ENCODE measurements at regions not wholly inside any gene's neighbourhood (a gene's known extent, or its start where the extent isn't known, plus 50 kb on each side); places are given as distances from the start of the nearest gene placed in this dataset.

DNA sequence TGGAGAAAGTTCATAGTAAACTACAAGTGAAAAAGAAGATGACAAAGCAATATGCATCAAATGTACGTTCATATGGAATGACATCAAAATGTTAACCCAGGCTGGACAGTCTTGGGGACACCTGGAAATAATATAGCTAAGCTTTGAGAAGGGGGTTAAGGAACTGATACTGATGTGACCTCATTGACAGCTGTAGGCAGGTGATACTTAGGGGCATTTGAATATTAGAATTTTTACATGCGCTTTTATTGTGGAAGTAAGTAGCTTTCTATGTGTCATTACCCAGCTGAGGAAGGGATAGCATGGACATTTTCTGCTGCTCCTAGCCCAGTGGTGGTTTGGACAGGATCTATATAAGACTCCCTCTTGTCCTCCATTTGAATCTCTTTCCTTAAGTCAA lies 299.7 kb downstream of the CWC27 start:
- DNase-seq, result no peak
- Histone ChIP-seq H3K36me3 (no peaks in the 10 kb centered on the region), H3K9me3 (no peaks in the 10 kb centered on the region), H3K27me3 (no peaks in the 10 kb centered on the region), H3K4me3 (no peak overlapping the region)

DNA sequence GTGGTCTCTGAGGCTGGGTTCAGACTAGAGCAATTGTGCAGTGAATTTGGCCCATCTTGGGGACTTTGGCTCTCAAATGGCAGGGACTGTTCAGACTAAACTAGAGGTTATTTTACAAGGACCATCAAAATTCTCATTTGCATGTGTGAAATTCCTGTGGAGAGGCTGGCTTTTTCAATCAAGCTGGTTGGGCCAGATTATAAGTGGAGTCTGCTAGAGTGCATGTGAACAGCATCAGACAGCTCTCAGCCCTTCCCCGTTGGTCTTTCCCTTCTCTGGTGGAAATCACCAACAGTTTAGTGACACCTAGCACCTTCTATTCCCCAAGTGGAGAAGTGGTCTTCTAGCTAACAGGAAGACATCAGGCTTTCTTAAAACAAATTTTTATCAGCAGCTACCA lies 301.3 kb downstream of the CWC27 start:
- Histone ChIP-seq H3K36me3 (no peaks in the 10 kb centered on the region), H3K9me3 (no peaks in the 10 kb centered on the region), H3K27me3 (no peaks in the 10 kb centered on the region), H3K4me3 (no peak overlapping the region)
- no peak for DNase-seq

DNA sequence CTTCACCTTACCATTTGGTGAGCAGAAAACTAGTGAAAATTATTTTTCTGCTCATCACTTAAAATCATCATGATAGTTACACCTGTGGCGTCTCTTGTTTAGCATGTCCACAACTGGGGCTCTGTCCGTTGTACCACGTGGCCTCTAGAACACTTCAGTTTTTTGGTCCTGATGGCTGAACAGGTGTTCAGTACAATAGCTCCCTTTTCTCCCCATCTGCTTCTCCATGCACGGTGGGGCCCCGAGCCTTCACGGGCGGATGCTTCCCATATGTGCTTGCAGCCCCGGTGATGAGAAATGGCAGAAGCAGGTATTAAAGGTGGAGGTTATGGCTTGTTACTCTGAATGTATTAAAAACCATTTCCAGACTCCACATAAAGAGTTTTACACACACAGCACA lies 304.1 kb downstream of the CWC27 start:
- no peaks in the 10 kb centered on the region for H3K27me3 ChIP-seq
- no peak overlapping the region for H3K4me3 ChIP-seq
- DNase-seq, result no peak
- H3K36me3 ChIP-seq, result no peaks in the 10 kb centered on the region
- H3K9me3 ChIP-seq, result no peaks in the 10 kb centered on the region

DNA sequence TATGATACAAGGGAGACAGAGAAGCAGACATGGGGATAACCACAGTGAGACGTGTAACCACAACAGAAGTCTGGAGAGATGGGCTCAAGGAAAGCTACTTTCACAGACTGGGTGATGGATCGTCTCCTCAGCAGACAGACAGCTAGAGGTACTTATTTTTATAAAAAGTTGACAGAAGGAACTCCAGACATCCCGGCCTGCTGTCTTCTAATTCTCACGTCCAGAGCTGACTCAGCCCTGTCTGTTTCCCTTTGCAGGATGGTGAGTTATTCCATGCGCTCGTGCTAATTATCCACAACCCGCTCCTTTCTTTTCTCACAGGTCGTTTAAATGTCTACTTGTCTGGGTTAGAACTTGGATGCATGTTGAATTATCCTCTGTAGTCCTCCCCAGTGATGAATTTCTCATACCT lies 304.5 kb downstream of the CWC27 start:
- Histone ChIP-seq H3K27me3 (no peaks in the 10 kb centered on the region), H3K36me3 (no peaks in the 10 kb centered on the region), H3K9me3 (no peaks in the 10 kb centered on the region), H3K4me3 (no peak overlapping the region)
- no peak for DNase-seq

DNA sequence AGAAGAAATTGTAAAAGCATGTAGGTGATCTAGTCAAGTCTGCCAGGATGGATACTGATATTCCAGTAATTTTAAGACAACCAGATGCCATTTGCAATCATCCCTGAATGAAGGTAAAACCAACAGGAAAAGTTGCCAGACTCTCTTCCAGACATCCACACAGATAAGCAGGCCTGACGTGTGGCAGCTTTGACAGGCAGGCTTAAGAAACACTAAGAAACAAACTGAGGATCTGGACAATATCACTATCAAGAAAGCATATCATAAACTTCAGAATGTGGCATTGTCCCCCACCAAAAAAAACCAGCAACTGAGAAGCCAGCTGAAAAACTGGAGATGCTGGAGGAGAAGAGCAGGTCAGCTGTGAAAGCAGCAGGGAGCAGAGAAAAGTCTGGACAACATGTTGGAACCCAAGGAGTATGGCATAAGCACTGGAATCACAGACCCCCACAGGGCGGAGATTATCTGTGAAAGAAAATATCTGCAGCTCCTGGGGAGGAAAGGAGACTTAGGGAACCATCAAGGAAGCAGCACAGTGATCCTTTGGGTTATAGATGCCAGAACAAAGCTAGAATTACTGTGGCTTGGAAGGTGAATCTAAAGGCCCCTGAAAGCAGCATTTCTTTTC lies 307.0 kb downstream of the CWC27 start:
- no peak for DNase-seq

DNA sequence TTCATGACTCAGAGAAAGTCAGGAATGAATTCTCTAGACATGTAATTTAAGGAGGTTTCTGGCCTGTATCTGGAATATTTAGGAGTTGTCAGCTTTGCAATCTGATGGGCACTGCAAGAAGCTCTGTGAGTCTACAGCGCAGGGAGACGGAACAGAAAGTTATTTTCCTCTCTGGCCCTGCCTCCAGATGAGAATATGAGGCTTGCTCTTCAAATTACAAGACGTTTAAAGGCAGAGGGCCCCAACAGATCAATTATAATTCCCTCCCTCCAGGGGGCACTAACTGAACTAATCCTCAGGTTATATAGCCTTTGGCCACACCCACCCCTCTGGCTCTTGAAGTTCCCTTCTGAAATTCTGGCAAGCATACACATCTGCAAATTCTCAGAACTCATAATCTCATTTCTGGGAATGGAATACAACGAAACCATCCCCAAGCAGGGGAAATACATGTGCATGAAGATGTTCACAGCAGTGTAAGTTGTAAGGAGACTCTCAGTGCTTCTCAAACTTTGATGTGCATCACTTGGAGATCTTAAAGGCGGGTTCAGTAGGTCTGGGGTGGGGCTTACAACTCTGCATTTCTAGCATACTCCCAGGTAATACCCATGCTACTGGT lies 307.6 kb downstream of the CWC27 start:
- Histone ChIP-seq H3K36me3 (no peaks in the 10 kb centered on the region), H3K27me3 (no peaks in the 10 kb centered on the region), H3K4me3 (no peak overlapping the region), H3K9me3 (no peaks in the 10 kb centered on the region)
- DNase-seq, result peak; percentile 59

More for the DNA sequence above, 307.0 kb downstream of the CWC27 start:
- H3K36me3 ChIP-seq, result no peaks in the 10 kb centered on the region
- no peaks in the 10 kb centered on the region for H3K27me3 ChIP-seq
- H3K9me3 ChIP-seq, result no peaks in the 10 kb centered on the region
- no peak overlapping the region for H3K4me3 ChIP-seq

DNA sequence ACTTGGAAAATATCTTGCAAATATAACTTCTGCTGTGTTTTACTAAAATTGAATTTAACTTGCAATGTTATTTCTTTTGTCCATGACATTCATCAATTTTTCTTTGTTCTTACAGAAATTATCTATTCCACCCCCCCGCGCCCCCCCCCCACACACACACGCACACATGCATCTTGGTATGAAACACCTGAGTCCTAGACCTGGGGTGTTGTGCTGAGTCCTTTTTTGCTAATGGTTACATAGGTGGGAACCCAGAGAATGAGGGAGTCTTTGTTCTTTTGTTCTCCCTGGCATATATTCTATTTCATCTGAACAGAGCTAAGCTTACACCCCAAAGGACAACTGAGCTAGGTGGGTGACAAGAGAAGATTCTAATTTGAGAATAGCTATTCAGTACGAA lies 308.9 kb downstream of the CWC27 start:
- H3K36me3 ChIP-seq, result no peaks in the 10 kb centered on the region
- no peaks in the 10 kb centered on the region for H3K9me3 ChIP-seq
- DNase-seq, result no peak

DNA sequence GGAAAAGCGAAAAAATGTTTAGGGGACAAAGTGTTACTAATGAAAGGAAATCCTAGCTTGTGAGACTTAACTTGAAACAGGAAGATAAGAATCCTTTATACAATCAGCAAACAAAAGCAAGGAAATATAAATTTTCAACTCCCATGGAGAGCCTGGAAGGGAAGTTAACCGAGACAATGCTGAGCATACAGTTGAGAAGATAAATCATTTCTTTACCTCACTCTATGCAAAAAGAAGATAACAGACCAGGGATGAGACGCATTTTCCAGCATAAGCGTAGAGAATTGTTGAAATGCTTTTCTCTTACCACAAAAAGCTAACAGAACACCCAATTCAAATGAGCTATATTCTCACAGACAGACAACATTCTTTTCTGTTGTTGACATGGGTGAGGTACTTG lies 309.6 kb downstream of the CWC27 start:
- no peaks in the 10 kb centered on the region for H3K9me3 ChIP-seq

More for the DNA sequence above, 308.9 kb downstream of the CWC27 start:
- H3K4me3 ChIP-seq, result no peak overlapping the region
- H3K27me3 ChIP-seq, result no peaks in the 10 kb centered on the region

DNA sequence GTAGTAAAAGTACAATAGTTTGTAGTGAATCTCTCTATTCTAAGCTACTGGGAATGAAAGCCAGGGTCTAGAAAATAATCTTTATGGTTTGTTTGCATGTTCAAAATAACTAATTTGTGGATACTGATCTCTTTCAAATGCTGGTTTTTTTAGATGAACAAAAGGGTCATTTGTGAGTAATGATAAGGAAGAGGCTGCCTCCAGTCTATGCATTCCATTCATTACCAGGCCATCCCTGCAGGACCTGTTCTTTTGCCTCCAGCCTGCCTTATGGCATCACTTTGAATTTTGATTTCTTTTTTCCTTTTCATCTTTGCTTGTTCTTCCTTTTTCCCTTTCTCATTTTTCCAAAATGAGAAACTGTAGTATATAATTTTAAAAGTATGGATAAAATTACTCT lies 312.3 kb downstream of the CWC27 start:
- Histone ChIP-seq H3K4me3 (no peak overlapping the region), H3K36me3 (no peaks in the 10 kb centered on the region), H3K9me3 (no peaks in the 10 kb centered on the region), H3K27me3 (no peaks in the 10 kb centered on the region)
- DNase-seq, result no peak

More for the DNA sequence above, 309.6 kb downstream of the CWC27 start:
- DNase-seq, result no peak
- Histone ChIP-seq H3K36me3 (no peaks in the 10 kb centered on the region), H3K27me3 (no peaks in the 10 kb centered on the region), H3K4me3 (no peak overlapping the region)

DNA sequence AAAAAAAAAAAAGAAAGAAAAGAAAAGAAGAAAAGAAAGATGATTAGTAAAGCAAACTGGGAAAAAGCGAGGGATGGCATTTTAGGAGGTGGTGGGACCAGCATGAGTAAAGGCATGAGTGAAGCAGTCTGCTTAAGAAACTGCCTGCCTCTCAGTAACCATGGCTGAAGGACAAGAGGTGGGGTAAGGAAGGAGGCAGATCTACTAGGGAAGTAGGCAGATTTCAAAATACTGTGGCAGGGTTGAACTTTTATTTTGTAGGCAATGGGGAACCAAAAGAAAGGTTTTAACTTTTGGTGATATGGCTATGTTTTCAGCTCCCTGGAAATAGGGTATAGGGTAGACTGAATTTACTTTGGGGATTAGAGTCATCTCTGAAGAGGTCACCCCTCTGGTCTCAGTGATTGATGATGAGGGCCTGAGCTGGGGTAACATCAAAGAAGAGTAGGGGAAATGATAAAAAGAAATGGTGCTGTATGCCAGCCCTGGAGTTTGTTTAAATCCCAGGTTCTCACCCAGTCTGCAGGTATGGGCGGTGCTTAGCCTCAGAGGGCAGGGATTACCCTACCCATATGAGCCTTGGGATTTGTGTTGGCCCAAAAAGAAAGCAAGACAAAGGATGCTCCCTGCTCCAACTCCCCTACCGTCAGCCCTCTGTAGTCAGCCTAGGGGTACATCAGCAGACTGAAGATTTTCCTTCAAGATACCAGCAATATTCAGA lies 316.2 kb downstream of the CWC27 start:
- Histone ChIP-seq H3K36me3 (no peaks in the 10 kb centered on the region), H3K4me3 (no peak overlapping the region), H3K27me3 (no peaks in the 10 kb centered on the region), H3K9me3 (no peaks in the 10 kb centered on the region)
- DNase-seq, result no peak

DNA sequence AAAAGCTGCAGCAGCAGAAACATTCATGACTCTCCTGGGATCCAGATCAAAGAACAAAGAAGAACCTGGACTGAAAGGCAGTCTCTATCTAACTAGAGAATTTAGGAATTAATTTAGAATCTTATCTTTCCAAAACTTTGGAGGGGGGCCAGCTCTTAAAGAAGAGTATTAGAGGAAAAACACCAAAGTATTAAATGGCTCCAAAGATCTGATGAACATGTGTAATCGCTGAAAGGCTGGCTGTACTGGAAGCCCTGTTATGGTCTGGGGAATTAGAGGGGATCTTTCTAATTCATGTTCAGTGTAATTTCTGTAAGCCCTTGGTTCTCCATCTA lies 316.8 kb downstream of the CWC27 start:
- Histone ChIP-seq H3K36me3 (no peaks in the 10 kb centered on the region), H3K9me3 (no peaks in the 10 kb centered on the region), H3K4me3 (no peak overlapping the region), H3K27me3 (no peaks in the 10 kb centered on the region)
- DNase-seq, result no peak

DNA sequence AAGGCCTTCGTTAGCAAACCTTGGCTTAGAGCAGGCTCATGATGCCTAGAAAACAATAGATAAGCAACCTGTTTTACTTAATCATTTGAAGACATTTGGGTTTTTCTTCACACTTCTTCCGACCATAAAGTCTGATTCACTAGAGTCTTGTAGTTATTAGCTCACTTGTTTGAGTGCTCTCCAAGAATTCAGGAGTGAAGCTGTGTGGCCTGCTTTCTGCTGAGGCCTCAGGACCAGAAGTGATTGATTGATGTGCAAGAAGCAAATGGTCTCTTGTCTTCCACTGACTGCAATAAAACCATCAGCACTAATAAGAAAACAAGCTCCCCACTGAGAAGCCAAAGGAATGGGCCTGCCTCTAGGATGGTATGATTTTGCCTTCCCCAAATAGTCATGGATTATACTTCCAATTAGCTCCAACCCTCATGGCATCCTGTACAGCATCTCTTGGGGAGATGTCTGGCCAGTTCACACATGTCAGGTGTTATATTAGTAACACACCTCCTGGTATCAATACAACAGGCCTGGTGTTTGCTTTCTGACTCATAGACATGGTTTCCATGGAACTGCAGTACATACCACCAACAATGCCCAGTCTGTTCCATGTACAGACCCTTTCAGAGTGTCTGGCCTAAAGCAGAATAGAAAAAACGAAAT lies 317.6 kb downstream of the CWC27 start:
- Histone ChIP-seq H3K36me3 (no peaks in the 10 kb centered on the region), H3K27me3 (no peaks in the 10 kb centered on the region), H3K4me3 (no peak overlapping the region), H3K9me3 (no peaks in the 10 kb centered on the region)
- DNase-seq, result no peak

DNA sequence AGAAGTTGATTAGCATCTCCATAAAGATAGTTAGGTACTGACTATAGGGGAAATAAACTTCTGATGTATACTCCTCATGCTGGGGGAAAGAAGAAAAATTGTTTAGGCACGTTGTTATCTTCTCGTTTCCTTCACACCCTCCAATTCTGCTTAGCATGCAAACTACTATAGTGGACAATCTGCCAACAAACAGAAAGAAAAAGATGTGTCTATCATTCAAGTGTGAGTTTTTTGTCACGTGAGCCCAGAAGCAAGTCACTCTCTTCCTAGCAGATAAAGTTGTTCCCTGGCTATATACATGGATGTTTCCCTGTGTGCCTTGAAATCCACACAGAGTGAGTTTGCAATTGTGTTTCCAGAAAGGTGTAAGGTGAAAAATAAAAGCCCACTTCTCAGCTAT lies 318.4 kb downstream of the CWC27 start:
- no peak overlapping the region for H3K4me3 ChIP-seq
- H3K9me3 ChIP-seq, result no peaks in the 10 kb centered on the region
- no peaks in the 10 kb centered on the region for H3K36me3 ChIP-seq
- no peaks in the 10 kb centered on the region for H3K27me3 ChIP-seq
- DNase-seq, result no peak

DNA sequence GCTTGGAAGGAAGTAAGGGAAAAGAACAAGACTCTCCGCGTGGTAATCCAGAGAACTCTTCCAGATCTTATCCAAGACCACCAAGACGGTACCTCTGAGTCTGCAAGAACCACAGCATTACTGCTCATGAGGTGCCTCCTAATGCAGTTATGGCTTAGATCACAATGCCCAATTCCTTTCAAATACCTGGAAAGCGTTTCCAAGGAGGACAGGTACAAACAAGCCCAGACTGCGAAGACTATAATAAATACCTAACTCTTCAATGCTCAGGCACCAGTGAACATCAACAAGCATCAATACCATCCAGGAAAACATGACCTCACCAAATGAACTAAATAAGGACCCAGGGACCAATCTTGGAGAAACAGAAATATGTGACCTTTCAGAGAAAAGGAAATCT lies 325.5 kb downstream of the CWC27 start:
- H3K36me3 ChIP-seq, result no peaks in the 10 kb centered on the region
- DNase-seq, result no peak
- H3K4me3 ChIP-seq, result no peak overlapping the region
- H3K9me3 ChIP-seq, result no peaks in the 10 kb centered on the region
- no peaks in the 10 kb centered on the region for H3K27me3 ChIP-seq

DNA sequence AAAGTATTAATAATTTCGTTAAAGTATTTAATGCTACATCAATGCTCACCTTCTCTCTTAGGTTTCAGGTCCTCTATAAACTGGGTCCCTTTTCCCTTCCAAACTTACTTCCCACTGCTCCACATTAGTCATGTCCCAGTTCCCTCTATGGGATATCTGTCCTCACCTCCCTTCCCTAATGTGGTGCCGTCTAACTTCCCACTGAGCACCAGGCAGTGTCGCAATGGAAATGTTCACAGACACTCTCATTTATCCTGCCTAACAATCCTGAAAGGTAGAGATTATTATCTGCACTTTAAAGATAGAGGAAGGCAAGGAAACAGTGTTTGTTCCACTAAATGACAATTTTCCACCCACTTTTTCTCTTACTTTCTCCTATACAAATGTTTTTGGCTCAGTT lies 329.7 kb downstream of the CWC27 start:
- Histone ChIP-seq H3K36me3 (no peaks in the 10 kb centered on the region), H3K4me3 (no peak overlapping the region), H3K27me3 (no peaks in the 10 kb centered on the region), H3K9me3 (no peaks in the 10 kb centered on the region)
- no peak for DNase-seq

All from MG63 (cell line).